NCI-H524 treated with DMSO at 0.1 percent for 48 hours (cell line): ENCODE measurements at regions not wholly inside any gene's neighbourhood (a gene's known extent, or its start where the extent isn't known, plus 50 kb on each side); places are given as distances from the start of the nearest gene placed in this dataset.
"Not testable (repeated sequence)": the region's sequence is repeated elsewhere in the genome, so short reads cannot be mapped to it uniquely, and the experiment has no call there.

Experiments used
- DNase-seq: peaks from one replicate; lab custom pipeline; 2025; lab: John Stamatoyannopoulos, UW

DNA sequence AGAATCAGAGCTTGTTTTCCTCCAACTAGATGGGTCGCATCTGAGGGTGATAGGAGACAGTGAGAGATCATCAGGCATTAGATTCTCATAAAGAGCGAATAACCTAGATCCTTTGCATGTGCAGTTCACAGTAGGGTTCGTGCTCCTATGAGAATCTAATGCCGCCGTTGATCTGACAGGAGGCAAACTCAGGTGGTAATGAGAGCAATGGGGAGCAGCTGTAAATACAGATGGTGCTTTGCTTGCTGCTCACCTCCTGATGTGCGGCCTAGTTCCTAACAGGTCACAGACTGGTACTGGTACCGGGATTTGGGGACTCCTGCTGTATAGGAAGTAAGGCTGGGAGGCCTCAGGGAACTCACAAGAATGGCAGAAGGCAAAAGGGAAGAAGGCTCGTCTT lies 276.5 kb downstream of the FAT4 start:
- no peak for DNase-seq

DNA sequence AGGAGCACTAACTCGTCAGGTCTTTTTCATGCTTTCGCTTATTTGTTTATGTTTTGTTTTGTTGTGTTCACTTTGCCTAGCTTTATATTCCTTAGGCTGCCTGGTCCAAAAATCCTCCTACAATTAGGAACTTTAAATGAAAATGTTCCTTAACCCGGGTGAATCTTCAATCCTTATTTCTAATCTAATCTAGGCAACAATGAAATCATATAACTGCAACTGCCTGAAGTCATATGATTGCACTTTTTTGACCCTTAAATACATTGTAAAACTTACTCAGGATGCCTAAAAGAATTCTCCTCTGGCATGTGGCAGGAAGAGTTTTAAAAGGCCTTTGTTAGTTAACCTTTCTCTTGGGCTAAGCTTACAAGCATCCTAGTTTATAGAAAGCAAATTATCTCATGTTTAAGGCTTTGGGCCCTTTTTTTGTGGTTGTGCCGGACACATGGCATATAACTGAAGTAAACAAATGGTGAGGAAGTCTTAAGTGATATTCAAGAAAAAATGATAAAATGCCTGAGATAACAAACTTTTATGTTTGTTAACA lies 279.4 kb downstream of the FAT4 start:
- no peak for DNase-seq

DNA sequence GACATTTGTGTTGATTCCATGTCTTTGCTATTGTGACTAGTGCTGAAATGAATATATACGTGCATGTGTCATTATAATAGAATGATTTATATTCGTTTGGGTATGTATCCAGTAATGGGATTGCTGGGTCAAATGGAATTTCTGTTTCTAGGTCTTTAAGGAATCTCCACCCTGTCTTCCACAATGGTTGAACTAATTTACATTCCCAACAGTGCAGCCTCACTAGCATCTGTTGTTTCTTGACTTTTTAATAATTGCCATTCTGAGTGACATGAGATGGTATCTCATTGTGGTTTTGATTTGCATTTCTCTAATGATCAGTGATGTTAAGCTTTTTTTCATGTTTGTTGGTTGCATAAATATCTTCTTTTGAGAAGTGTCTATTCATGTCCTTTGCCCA lies 291.2 kb downstream of the FAT4 start:
- not testable (repeated sequence) for DNase-seq

DNA sequence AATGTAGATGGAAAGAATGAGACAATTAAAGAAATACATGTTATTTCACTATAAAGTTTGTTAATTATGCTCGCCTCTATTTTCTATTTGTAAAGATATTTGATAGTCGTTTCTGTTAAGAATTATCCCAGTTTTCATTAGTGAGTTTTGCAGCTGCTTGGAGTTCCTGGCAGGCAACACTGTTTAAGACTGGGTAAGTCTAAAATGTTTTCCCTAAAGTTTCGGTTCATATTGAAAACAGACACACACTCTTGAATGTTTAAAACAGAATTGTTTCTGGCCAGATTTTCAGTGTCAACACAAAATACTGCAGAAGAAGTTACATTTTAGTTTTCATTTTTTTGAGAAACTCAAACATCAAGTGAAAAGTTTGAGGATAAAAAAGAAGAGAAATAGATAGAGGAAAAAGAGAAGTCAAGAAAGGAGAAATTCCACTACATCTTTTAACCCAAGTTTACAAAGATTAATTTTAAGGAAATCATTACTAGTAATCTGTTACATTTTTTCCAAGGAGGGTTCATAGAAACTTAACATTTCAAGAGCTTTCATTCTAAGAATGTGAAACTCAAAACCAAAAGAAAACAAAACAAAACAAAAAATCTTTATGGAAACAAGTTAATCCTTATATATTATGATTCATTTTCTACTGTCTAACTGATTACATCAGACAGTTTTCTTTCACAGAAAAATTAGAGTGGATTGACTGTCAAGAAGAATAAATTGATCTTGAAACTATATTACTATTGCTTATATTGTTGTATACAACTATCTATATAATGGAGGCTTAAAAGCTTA lies 305.5 kb downstream of the FAT4 start:
- no peak for DNase-seq

DNA sequence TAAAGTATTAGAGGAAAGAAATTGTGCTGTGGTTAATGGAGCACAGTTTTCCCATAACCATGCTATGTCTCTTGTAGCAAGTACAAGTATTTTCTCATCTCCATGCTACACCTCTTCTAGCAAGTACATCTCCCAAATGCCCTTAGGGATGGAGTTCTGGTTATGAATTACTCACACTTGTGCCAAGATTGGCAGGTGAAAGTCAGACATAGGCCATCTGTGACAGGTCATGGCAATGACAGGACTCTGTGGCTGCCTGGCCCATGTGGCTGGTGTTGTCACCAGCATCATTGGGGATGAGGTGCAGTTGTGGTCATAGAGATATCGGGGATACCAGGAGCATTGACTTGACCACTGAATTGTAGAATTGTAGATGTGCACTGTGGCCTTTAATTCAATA lies 310.2 kb downstream of the FAT4 start:
- DNase-seq, result no peak

DNA sequence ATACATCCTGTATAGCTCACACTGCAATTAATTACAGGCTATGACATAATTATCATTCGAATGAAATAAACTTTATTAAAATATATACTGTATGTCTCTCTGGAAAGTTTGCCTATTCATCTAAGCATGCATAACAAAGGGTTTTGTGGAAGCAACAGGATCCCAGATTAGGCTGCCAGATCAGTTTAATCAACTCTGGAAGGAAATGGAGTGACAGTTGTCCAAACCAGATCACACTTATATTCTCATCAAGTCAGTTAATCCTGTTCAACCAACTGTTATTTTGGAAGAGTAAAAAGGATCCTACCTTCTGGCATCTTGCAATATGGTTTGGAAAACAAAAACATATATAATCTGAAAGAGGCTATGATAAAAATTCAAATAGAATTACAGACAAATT lies 312.2 kb downstream of the FAT4 start:
- DNase-seq, result peak; percentile 37

DNA sequence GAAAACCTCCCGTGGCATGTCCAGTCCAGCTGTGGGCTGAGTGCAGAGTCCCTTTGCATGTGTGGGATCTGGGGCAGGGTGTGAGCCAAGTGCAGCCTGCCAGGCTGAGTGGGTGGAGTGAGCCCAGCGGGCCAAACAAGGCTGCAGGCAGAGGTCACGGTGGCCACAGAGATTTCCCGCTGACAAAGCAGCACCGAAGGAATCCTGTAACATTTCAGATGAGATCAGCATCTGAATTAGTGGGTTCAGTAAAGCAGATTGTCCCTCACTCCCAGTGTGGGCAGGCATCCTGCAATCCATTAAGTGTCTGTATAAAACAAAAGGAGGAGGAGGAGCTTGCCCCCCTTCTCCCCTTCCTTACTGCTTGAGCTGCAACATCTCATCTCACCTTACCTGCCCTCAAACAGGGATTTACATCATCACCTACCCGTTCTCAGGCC lies 324.4 kb downstream of the FAT4 start:
- DNase-seq, result no peak

DNA sequence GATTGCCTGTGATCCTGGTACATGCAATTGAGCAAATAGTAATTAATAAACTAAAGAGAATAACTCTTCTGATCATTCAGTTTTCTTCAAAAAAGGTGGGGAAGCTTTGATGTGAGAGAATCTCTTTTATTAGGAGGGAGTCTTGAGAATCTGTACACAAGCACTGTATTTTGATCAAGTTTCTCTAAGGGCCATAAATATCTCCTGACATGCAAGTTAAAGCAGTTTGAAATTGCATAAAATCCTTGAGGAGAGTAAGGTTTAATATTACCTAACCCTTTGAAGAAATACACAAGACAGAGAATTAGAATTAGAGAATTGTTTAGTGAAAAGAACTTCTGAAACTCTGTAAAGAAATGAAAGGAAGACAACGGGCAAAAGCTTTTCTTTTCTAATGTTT lies 326.9 kb downstream of the FAT4 start:
- DNase-seq, result no peak

DNA sequence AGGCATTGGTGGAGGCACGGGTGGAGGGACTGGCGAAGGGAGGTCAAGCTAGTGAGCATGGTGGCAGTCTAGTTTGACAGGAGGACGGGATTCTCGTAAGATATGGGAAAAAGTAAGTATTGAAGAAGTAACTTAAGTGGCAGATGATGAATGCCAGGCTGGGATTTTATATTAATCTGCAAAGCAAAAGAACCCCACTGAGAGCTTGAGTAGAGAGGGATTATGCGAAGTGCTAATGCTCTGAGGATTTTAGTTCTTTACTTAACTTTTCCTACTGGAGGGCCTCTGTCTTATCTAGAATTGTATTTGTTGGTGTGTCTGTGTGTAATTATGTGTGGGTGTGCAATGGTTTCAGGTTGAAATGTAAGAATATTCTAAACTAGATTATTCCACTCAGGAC lies 327.9 kb downstream of the FAT4 start:
- peak; percentile 20 for DNase-seq

DNA sequence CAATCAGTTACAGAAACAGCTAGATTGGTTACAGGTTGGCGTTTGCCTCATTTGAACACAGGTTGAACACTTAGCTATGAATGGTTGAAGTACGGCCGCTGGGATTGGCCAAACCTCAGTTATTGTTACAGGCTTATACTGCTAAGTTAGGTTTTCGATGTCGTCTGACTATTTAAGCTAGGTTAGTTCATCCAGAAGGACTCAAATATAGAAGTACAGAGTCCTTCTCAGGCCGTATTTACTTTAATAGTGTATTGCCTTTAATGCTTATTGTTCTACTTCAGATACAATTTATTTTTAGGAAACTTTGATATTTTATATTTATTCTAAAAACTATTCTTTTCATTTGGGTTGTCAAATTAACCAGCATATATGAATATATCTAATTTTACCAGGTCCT lies 334.7 kb downstream of the FAT4 start:
- no peak for DNase-seq

DNA sequence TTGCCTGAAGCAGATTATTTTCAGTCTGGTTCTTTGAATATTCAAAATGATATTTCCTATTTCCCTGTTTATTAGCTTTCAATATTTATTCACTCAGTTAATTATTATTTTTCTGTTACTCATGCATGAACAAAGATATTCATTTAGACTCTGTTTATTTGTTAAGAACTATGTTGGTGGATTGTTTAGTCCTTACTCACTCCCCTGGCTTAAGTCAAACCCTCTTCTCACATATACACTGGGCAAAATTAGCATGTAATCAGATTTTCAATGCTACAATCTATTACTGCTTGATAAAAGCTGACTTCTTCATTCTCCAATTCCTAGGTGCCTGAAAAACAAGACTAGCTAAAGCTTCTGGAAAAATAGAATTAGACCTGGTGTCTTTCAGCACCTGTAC lies 335.8 kb downstream of the FAT4 start:
- no peak for DNase-seq

DNA sequence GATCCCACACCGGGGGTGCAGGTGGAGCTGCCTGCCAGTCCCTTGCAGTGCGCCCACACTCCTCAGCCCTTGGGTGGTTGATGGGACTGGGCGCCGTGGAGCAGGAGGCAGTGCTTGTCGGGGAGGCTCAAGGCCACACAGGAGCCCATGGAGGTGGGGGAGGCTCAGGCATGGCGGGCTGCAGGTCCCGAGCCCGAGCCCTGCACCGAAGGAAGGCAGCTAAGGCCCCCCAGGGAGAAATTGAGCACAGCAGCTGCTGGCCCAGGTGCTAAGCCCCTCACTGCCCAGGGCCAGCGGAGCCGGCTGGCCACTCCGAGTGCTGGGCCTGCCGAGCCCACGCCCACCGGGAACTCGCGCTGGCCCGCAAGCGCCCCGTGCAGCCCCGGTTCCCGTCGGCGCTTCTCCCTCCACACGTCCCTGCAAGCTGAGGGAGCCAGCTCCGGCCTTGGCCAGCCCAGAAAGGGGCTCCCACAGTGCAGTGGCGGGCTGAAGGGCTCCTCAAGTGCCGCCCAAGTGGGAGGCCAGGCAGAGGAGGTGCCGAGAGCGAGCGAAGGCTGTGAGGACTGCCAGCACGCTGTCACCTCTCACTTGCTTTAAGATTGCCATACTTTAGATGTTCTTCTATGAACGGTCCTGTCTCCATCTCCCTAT lies 337.1 kb downstream of the FAT4 start:
- not testable (repeated sequence) for DNase-seq

DNA sequence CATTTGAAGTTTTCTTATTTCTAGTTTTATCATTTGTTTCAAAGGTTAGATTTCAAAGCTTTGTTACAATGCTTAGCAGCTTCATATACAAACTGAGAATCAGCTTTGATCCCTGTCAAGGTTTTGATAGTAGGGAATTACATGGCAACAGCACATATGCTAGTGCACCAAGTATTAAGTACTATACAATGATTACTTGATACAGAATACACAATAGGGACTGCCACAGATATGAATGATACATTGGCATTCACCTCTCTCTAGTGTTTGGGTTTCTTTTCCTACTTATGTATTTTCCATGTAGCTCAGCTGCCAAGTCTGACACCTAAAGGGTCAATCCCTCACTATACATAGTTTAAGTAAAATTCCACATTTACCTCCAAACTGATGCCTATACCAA lies 344.0 kb downstream of the FAT4 start:
- no peak for DNase-seq

DNA sequence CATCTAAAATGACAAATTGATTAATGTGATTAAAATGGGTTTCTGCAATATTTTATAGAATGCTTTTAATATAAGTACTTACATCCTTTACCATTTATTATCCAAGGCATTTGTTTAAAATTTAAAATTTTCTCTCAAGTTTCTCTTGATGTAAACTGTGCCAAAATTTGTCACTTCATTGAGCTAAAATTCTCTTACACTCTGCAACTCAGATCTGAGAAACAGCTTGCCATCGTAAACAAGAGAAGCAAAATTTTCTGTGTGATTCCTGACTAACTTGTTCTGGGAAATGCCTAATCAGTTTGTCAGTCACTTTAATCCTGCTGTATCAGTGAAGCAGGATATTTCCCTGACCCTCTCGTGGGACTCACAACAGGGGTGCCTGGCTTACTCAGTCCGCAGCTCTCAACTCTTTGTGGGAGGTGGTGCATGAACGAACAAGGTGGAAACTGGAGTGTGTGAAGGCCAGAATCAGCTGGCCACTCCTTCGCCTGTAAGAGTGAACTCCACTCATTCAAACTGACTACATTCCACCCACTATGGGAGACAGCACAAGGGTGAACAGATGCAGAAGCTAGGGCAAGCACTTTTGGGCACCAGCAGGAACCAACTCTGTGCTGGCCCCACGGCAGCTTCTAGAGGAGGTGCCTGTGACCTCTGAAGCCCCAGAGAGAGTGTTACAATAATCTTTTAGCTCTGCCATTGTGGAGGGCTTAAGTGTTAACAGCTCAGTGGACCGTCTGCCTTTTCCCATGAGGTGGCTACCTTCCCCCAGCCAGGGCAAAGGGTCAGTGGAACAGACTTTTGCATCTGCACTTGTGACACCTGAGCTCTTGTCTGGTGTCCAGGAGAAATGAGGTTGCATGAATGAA lies 349.4 kb downstream of the FAT4 start:
- no peak for DNase-seq

DNA sequence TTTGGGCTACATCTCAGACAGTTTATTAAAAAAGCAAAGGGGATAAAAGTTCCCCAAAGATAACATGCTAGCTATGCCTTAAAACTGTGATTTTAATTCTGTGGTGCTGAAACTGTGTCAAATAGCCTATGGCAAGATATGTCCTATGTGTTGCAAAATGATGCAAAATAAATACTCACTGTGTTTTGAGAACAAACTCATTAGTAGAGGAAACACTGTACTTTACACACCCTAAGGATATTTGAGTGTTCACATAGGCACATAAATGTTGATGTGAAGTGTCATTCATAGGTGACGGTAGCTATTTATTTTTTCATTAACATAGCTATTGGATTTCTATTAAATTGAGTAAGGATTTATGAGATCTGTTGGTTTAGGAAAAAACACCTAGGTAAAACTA lies 351.9 kb downstream of the FAT4 start:
- DNase-seq, result no peak

DNA sequence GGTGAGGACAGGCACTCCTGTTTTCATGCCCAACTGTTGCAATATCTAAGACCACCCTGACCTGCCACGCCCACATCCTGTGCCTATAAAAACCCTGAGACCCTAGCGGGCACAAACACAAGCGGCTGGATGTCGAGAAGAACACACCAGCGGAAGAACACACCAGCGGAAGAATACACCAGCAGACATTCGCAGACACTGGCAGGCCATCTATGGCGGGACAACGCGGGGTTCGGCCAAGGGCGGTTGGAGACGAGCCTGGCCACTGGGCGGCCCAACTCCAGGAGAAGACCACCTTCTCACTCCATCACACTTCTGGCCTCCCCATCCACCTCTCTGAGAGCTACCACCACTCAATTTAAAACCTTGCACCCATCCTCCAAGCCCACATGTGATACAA lies 361.4 kb downstream of the FAT4 start:
- no peak for DNase-seq

DNA sequence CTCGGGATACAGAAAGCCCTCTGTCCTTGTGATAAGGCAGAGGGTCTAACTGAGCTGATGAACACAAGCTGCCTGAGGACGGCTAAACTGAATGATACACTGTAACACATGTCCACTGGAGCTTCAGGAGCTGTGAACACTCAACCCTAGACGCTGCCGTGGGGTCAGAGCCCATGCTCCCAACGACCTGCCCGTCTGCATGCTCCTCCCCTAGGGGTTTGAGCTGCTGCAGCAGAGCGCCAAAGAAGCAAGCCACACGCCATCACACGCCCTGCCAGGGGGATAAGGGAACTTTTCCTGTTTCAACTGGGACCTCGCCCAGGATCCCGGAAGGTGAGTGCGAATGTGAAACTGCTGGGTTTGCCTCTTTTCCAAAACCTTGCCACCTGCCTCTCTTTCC lies 361.8 kb downstream of the FAT4 start:
- DNase-seq, result no peak

DNA sequence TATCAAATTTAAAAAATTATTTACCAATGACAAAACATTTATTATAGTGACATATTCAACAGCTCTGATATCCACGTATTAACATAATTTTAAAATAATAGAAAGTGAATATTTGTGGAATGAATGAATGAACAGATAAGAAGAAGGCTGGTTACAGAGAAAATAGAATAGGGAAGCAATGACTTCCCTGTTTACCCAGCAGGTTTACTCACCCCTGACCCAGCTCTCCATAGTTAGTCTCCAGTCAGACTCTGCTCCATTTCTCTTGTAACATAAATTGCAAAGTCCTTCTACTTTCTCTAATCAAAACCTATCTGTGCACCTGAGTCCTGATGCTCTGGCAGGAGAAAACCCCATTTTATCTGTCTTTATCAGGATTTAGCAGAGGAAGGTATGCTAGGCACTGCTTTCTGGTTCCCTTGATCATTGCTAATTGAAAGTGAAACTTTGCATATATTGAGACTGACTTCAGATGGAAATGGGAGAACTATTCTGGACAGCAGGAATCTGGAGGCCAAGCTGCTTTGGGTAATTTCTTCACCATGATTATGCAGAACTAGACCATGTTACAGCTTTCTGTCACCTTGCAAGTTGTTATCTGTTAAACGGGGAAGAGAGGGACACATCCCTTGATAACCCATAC lies 363.0 kb downstream of the FAT4 start:
- DNase-seq, result no peak

DNA sequence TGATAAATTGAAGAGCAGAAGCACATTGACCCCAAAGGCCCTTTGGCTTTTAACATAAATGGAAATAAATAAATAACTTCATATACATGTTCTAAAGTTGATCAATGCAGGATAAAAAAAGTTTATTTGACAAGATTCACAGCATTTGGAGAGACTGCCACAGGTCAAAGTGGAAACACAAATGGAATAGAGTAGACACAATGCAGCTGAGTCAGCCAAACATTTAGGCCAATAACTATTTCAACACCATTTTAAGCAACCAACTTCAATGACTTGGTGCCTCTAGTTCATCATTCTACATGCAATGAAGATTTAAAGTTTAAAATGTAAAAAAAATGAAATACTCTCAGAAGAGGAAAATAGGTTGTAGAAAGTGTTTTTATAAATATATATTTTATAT lies 365.2 kb downstream of the FAT4 start:
- DNase-seq, result no peak

DNA sequence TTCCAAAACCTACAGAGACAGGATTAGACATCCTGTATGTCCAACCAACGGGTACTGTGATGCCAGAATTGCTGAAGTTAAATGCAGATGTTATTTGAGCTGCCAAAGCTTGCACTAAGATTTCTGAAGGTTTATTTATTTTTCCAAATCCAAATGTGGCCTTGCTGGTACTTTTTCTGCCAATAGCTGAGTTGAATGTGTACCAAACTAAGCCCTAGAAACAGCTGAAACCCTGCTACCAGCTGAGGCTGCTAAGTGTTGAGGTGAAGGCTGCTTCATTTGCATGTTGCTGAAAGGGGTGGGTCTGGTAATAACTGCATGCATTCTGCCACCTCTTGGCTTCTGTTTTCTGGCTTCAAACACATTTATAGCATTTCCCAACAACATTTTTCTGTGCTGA lies 366.5 kb downstream of the FAT4 start:
- no peak for DNase-seq

DNA sequence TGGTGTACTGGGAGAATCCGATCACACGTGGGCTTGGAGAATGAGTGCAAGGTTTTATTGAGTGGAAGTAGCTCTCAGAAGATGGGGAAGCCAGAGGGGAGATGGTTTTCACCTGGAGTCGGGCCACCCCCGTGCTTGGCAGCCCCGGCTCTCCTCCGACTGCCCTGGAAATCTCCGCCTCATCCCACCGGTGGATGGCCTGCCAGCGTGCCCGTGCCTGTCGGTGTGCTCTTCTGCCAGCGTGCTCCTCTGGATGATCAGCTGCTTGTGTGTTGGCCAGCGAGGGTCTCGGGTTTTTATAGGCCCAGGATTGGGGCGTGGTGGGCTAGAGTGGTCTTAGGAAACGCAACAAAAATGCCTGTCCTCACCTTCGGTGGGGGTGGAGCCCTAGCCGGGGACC lies 368.0 kb downstream of the FAT4 start:
- no peak for DNase-seq

DNA sequence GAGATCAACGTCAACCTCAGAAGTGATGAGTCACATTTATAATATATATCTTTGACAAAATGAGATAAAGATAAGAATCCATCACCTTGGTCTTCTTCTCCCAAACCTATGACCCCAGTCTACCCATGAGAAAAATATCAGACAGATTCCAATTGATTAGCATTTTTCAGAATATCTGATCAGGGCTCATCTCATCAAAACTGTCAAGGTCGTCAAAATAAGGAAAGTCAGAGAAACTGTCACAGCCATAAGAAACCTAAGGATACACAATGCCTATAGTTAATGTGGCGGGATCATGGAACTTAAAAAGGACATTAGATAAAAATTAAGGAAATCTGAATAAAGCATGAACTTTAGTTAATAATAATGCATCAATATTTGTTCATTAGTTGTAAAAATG lies 374.1 kb downstream of the FAT4 start:
- DNase-seq, result no peak
